GM23338 (cell line): ENCODE measurements at regions not wholly inside any gene's neighbourhood (a gene's known extent, or its start where the extent isn't known, plus 50 kb on each side); places are given as distances from the start of the nearest gene placed in this dataset.
"Not testable (repeated sequence)": the region's sequence is repeated elsewhere in the genome, so short reads cannot be mapped to it uniquely, and the experiment has no call there.

Source experiments
- ATAC-seq: fragments of 200-7000 bp; cut with Tn5 transposase; 3 replicates; pipeline ENCODE4 v1.9.1; 2020
- DNase-seq: peaks from one replicate; pipeline ENCODE4 v3.0.0-alpha.2; 2015; ENCODE audit warnings: low spot score
- H2AFZ ChIP-seq: fragments of 200-600 bp; sonication (generic); 2 replicates; pipeline ENCODE4 v1.8.0; 2016; ENCODE audit warnings: antibody characterized with exemption, mild to moderate bottlenecking, moderate library complexity
- H3F3A ChIP-seq: fragments of 200-600 bp; sonication (generic); replicated peaks from 2 replicates; pipeline ENCODE4 v1.8.0; 2017; ENCODE audit warnings: antibody characterized with exemption, mixed run types, low read depth
- H3K27ac ChIP-seq: fragments of 200-600 bp; sonication (generic); 2 replicates; pipeline ENCODE4 v1.6.1; 2016; ENCODE audit warnings: low read depth
- H3K27me3 ChIP-seq: fragments of 200-600 bp; sonication (generic); 2 replicates; pipeline ENCODE4 v1.8.0; 2016; ENCODE audit warnings: mild to moderate bottlenecking, mixed run types, moderate library complexity; ENCODE audit not compliant: insufficient read depth
- H3K36me3 ChIP-seq: fragments of 200-600 bp; sonication (generic); 2 replicates; pipeline ENCODE4 v1.8.0; 2016; ENCODE audit warnings: mild to moderate bottlenecking; ENCODE audit not compliant: insufficient read depth
- H3K4me1 ChIP-seq: fragments of 200-600 bp; sonication (generic); 2 replicates; pipeline ENCODE4 v1.8.0; 2016; ENCODE audit warnings: mild to moderate bottlenecking, moderate library complexity; ENCODE audit not compliant: insufficient read depth
- H3K4me2 ChIP-seq: fragments of 200-600 bp; sonication (generic); 2 replicates; pipeline ENCODE4 v1.7.1; 2017; ENCODE audit warnings: mixed run types
- H3K4me3 ChIP-seq: fragments of 200-600 bp; sonication (generic); 2 replicates; pipeline ENCODE4 v1.6.1; 2016; ENCODE audit warnings: mixed run types
- H3K79me2 ChIP-seq: fragments of 200-600 bp; sonication (generic); replicated peaks from 2 replicates; pipeline ENCODE4 v1.8.0; 2017; ENCODE audit warnings: mild to moderate bottlenecking; ENCODE audit not compliant: insufficient read depth
- H3K9me2 ChIP-seq: fragments of 200-600 bp; sonication (generic); 2 replicates; pipeline ENCODE4 v1.8.0; 2017; ENCODE audit not compliant: insufficient read depth
- H4K20me1 ChIP-seq: fragments of 200-600 bp; sonication (generic); replicated peaks from 2 replicates; pipeline ENCODE4 v1.8.0; 2017; ENCODE audit warnings: mild to moderate bottlenecking; ENCODE audit not compliant: insufficient read depth
- H3K27ac Mint-ChIP-seq: 2 replicates; pipeline ENCODE4 v1.8.0; 2020; ENCODE audit warnings: inconsistent platforms, mild to moderate bottlenecking, moderate library complexity, mixed read lengths
- H3K27me3 Mint-ChIP-seq: 3 replicates; pipeline ENCODE4 v1.8.0; 2022; ENCODE audit warnings: low read depth, mild to moderate bottlenecking, moderate library complexity, mixed read lengths, inconsistent platforms; ENCODE audit not compliant: insufficient read depth, poor library complexity
- H3K36me3 Mint-ChIP-seq: 3 replicates; pipeline ENCODE4 v1.8.0; 2021; ENCODE audit warnings: low read depth, mild to moderate bottlenecking, inconsistent platforms, moderate library complexity, mixed read lengths
- H3K4me1 Mint-ChIP-seq: 3 replicates; pipeline ENCODE4 v1.8.0; 2020; ENCODE audit warnings: mild to moderate bottlenecking, inconsistent platforms, mixed read lengths
- H3K4me3 Mint-ChIP-seq: 3 replicates; pipeline ENCODE4 v1.8.0; 2021; ENCODE audit warnings: moderate library complexity, mild to moderate bottlenecking, inconsistent platforms, mixed read lengths
- H3K9me3 Mint-ChIP-seq: 3 replicates; pipeline ENCODE4 v1.8.0; 2020; ENCODE audit warnings: moderate library complexity, mild to moderate bottlenecking, inconsistent platforms, mixed read lengths
- CREB1 ChIP-seq: fragments of 250-450 bp; sonication (Bioruptor Pico); IDR thresholded peaks from 2 replicates; pipeline ENCODE4 v1.5.0; 2020; ENCODE audit warnings: low read depth, mild to moderate bottlenecking, moderate library complexity
- JUNB ChIP-seq: IDR thresholded peaks from one replicate; pipeline ENCODE4 v1.6.1; 2016; ENCODE audit warnings: antibody characterized with exemption; ENCODE audit not compliant: unreplicated experiment
- TF ChIP-seq, protein P1 (sequence below): fragments of 250-450 bp; sonication (Bioruptor Pico); IDR thresholded peaks from 2 replicates; pipeline ENCODE4 v1.5.0; 2020; ENCODE audit warnings: mild to moderate bottlenecking, moderate library complexity

DNA sequence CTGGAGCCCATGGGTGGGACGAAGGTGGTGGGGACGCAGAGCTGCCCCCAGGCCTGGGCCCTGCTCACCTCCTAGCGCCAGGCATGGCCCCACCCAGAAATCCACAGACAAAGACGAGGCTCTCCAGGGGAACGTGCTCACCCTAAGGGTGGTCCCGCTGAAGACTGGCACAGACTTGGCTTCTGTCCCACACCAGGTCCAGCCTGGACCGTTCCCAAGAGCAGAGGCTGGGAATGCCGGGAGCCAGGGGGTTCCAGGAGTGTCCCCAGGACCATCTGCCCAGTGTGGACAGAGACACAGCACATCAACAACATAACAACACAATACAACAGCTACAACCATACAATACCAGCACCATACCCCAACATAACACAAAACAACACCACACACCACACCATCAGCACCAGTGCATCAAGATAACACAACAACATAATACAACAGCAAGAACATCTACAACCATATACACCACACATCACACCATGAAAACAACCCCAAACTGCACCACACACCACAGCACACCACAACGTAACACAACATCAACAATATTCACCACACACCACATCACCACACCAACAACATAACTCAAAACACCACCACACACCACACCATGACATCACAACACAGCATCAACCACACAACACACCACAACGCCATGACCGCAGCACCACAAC lies 329.6 kb downstream of the ADGRD1 start:
- no peak overlapping the region for H3K4me3 Mint-ChIP-seq
- H3K27ac Mint-ChIP-seq, result 0 out of 2 replicates have a peak overlapping the region, but pooled peaks have one; percentile 2
- no peaks in the 10 kb centered on the region for H3K36me3 ChIP-seq
- H3K9me3 Mint-ChIP-seq, result peaks cover 2% of the 10 kb centered on the region; the same call in 1 of the 3 replicates
- no peak overlapping the region for H3K4me3 ChIP-seq
- H3K79me2 ChIP-seq, result no peaks in the 10 kb centered on the region
- no peaks in the 10 kb centered on the region for H3K27me3 ChIP-seq
- ATAC-seq (no peak), DNase-seq (no peak)
- H3K4me2 ChIP-seq, result no peak overlapping the region
- H3F3A ChIP-seq, result no peaks in the 10 kb centered on the region
- no peaks in the 10 kb centered on the region for H3K4me1 ChIP-seq
- H3K27me3 Mint-ChIP-seq, result peaks cover 11% of the 10 kb centered on the region
- no peak overlapping the region for H2AFZ ChIP-seq
- TF ChIP-seq CREB1 (CRISPR knock-in tag), result no peak
- TF ChIP-seq JUNB, result no peak
- TF ChIP-seq, protein P1, sequence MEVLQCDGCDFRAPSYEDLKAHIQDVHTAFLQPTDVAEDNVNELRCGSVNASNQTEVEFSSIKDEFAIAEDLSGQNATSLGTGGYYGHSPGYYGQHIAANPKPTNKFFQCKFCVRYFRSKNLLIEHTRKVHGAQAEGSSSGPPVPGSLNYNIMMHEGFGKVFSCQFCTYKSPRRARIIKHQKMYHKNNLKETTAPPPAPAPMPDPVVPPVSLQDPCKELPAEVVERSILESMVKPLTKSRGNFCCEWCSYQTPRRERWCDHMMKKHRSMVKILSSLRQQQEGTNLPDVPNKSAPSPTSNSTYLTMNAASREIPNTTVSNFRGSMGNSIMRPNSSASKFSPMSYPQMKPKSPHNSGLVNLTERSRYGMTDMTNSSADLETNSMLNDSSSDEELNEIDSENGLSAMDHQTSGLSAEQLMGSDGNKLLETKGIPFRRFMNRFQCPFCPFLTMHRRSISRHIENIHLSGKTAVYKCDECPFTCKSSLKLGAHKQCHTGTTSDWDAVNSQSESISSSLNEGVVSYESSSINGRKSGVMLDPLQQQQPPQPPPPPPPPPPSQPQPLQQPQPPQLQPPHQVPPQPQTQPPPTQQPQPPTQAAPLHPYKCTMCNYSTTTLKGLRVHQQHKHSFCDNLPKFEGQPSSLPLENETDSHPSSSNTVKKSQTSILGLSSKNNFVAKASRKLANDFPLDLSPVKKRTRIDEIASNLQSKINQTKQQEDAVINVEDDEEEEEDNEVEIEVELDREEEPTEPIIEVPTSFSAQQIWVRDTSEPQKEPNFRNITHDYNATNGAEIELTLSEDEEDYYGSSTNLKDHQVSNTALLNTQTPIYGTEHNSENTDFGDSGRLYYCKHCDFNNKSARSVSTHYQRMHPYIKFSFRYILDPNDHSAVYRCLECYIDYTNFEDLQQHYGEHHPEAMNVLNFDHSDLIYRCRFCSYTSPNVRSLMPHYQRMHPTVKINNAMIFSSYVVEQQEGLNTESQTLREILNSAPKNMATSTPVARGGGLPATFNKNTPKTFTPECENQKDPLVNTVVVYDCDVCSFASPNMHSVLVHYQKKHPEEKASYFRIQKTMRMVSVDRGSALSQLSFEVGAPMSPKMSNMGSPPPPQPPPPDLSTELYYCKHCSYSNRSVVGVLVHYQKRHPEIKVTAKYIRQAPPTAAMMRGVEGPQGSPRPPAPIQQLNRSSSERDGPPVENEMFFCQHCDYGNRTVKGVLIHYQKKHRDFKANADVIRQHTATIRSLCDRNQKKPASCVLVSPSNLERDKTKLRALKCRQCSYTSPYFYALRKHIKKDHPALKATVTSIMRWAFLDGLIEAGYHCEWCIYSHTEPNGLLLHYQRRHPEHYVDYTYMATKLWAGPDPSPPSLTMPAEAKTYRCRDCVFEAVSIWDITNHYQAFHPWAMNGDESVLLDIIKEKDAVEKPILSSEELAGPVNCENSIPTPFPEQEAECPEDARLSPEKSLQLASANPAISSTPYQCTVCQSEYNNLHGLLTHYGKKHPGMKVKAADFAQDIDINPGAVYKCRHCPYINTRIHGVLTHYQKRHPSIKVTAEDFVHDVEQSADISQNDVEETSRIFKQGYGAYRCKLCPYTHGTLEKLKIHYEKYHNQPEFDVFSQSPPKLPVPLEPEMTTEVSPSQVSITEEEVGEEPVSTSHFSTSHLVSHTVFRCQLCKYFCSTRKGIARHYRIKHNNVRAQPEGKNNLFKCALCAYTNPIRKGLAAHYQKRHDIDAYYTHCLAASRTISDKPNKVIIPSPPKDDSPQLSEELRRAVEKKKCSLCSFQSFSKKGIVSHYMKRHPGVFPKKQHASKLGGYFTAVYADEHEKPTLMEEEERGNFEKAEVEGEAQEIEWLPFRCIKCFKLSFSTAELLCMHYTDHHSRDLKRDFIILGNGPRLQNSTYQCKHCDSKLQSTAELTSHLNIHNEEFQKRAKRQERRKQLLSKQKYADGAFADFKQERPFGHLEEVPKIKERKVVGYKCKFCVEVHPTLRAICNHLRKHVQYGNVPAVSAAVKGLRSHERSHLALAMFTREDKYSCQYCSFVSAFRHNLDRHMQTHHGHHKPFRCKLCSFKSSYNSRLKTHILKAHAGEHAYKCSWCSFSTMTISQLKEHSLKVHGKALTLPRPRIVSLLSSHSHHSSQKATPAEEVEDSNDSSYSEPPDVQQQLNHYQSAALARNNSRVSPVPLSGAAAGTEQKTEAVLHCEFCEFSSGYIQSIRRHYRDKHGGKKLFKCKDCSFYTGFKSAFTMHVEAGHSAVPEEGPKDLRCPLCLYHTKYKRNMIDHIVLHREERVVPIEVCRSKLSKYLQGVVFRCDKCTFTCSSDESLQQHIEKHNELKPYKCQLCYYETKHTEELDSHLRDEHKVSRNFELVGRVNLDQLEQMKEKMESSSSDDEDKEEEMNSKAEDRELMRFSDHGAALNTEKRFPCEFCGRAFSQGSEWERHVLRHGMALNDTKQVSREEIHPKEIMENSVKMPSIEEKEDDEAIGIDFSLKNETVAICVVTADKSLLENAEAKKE, result no peak
- peaks cover 3% of the 10 kb centered on the region; the same call in 2 of the 3 replicates for H3K4me1 Mint-ChIP-seq
- no peak overlapping the region for H3K27ac ChIP-seq
- no peaks in the 10 kb centered on the region; the same call in 2 of the 3 replicates for H3K36me3 Mint-ChIP-seq
- H3K9me2 ChIP-seq, result no peaks in the 10 kb centered on the region
- H4K20me1 ChIP-seq, result no peaks in the 10 kb centered on the region

DNA sequence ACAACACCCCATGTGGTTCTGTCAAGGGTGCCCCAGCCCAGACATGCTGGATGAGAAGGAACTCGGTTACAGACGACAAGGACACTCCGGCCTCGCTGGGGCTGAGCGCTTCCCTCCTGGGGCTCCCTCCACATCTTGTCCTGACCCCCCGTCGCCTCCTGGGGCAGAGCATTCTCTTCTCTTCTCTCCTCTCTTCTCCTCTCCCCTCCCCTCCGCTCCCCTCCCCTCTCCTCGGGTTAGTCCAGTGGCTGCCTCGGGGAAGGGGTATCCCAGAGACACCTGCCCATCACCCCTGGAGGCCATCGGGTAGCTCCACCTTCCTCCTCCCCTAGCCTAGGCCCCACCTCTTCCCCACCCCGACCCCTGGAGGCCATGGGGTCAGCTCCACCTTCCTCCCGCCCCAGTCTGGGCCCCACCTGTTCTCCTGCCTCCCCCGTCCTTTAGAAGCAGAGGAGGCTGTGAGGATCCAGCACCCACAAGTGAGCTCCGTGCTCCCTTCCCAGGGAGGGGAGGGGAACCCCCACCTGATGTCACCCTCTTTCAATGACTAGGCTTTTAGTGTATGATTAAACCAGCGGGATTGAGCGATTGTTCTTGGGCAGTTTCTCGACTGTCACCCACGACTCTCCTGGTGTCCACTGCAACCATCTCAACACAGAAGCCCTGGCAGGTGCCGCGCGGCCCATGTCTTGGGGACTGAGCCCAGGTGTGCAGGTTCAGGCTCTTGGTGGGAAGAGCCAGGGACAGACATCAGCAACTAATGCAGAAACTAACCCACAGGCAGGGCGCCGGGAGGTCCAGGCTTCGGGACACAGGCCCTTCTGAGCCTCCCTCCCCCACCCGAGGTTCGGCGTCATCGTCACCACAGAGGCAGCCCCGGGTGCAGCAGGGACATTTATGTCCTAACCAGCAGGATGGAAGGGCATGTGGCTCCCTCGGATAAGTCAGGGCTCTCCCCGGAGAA lies 330.4 kb downstream of the ADGRD1 start:
- H3K27me3 ChIP-seq, H3K4me2 ChIP-seq, H3K4me1 ChIP-seq, H3F3A ChIP-seq, H2AFZ ChIP-seq, H3K9me2 ChIP-seq, H3K4me3 Mint-ChIP-seq, H3K79me2 ChIP-seq, H3K36me3 ChIP-seq, H3K36me3 Mint-ChIP-seq, H3K4me1 Mint-ChIP-seq, H3K27ac ChIP-seq, H3K4me3 ChIP-seq, H3K9me3 Mint-ChIP-seq, H4K20me1 ChIP-seq: not testable (repeated sequence)
- H3K27me3 Mint-ChIP-seq, result peaks cover 13% of the 10 kb centered on the region
- peak; percentile 47 for DNase-seq
- 0 out of 2 replicates have a peak overlapping the region, but pooled peaks have one; percentile 2 for H3K27ac Mint-ChIP-seq
- ATAC-seq, result peak; percentile 70

DNA sequence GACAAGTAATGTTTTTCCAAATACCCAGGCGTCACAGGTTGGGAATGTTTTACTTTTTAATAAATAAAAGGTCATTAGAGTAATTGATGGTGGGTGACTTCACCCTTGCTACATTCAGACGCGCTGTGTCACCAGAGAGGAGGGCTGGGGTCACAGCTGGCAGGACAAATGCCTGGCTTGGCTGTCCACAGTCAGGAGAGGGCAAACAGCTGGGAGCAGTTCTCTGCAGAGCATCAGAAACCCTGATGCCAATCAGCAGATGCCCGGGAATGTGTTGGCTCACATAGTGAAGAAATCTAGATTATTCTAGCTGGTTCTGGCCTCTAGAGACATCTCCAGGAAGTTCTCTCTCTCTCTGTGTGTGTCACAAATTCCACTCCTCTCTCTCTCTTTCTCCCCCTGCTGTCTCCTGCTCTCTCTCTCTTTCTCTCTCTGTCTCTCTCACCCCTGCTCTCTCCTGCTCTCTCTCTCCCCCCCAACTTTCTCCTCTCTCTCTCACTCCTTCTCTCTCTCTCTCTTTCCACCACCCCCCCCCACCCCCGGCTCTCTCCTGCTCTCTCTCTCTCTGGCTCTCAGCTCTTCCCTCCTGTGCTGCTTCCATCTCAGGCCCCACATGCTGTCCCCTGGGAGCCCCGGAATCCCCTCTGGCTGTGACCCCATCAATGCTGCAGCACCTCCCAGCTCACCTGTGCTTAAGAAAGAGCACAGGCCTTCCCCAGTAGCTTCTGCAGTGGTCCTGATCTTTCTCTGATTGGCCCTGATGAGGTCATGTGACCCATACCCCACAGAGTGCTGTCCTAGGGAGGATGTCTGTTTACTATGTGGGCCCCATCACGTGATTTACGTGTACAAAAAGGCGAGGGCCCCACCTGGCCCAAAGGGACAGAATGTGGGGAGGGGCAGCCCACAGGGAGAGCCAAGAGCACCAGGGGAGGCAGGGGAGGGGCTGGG lies 331.5 kb downstream of the ADGRD1 start:
- not testable (repeated sequence) for ATAC-seq, H3K9me2 ChIP-seq, H3K4me2 ChIP-seq, H3K36me3 Mint-ChIP-seq, H3F3A ChIP-seq, H3K79me2 ChIP-seq, H2AFZ ChIP-seq, DNase-seq, H3K4me1 ChIP-seq, H3K27ac Mint-ChIP-seq, H3K4me1 Mint-ChIP-seq, H4K20me1 ChIP-seq, H3K27ac ChIP-seq, H3K9me3 Mint-ChIP-seq, H3K27me3 ChIP-seq, H3K36me3 ChIP-seq, H3K4me3 Mint-ChIP-seq, H3K4me3 ChIP-seq
- peaks cover 11% of the 10 kb centered on the region for H3K27me3 Mint-ChIP-seq
